ENCODE measurements at regions not wholly inside any gene's neighbourhood (a gene's known extent, or its start where the extent isn't known, plus 50 kb on each side); places are given as distances from the start of the nearest gene placed in this dataset.
"Not testable (repeated sequence)": the region's sequence is repeated elsewhere in the genome, so short reads cannot be mapped to it uniquely, and the experiment has no call there.

DNA sequence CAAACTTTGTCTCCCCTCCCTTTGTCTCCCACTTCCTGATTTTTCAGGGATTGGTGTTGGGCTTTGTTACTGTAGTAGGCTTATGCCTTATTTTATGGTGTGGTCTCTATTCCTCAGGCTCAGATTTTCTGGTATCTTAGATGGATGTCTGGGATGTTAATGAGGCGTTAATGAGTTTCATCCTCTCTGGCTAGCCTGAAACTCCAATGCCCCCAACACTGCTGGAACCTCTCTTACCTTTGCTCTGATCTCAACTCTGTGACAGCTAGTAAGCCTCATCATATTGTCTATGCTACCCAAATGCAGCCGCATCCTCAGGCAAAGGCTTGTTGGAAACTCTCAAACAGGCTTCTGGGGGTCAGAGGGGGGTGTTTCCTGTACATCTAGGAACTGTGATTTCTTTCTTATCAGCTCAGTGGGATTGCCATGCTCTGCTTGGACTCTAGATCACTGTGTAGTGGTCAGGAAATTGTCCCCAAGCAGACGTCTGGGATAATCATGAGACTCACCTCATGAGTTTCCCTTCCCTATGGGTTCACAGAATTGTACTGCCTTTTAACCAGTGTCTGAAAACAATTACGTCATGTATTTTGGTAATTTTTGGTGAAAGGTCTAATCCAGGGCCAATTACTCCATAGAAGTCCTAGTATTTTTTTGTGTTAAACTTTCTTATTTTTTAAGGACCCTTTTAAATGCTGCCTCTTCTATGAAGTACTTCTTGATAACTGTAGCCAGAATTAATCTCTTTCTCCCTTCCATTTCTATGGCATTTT is 88.8 kb upstream of the TRPC7 start:
- DNase-seq (ENCODE audit: low spot score in 2 of 2, unreplicated experiment in 2 of 2), result no peak
- peaks cover 17% of the 10 kb centered on the region for H3K9me3 Mint-ChIP-seq
- H3K4me1 Mint-ChIP-seq, result peaks cover 2% of the 10 kb centered on the region
- H3K27ac Mint-ChIP-seq, result no peak overlapping the region
- peaks cover 3% of the 10 kb centered on the region for H3K27me3 Mint-ChIP-seq (ENCODE audit: low read depth)
- H3K4me3 Mint-ChIP-seq, result no peak overlapping the region
- H3K36me3 Mint-ChIP-seq, result no peaks in the 10 kb centered on the region
- TF ChIP-seq, protein P1, sequence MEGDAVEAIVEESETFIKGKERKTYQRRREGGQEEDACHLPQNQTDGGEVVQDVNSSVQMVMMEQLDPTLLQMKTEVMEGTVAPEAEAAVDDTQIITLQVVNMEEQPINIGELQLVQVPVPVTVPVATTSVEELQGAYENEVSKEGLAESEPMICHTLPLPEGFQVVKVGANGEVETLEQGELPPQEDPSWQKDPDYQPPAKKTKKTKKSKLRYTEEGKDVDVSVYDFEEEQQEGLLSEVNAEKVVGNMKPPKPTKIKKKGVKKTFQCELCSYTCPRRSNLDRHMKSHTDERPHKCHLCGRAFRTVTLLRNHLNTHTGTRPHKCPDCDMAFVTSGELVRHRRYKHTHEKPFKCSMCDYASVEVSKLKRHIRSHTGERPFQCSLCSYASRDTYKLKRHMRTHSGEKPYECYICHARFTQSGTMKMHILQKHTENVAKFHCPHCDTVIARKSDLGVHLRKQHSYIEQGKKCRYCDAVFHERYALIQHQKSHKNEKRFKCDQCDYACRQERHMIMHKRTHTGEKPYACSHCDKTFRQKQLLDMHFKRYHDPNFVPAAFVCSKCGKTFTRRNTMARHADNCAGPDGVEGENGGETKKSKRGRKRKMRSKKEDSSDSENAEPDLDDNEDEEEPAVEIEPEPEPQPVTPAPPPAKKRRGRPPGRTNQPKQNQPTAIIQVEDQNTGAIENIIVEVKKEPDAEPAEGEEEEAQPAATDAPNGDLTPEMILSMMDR (IDR thresholded peaks at IDR 0.05; ENCODE audit: unreplicated experiment), result no peak

DNA sequence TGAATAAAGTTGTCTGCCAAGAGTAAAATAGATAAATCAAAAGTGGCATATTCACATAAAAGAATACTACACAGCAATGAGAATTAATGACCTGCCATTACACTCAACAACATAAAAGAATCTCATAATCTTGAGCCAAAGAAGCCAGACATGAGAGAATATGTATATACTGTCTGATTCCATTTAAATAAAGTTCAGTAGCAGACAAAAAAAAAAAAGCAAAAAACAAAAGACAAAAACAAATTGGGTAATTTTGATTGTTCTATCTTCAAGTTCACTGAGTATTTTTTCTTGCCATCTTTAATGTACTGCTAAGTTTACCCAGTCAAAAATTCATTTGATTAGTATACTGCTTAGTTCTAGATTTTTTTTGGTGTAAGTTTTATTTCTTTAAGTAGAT is 87.9 kb upstream of the TRPC7 start:
- H3K4me1 Mint-ChIP-seq, result peaks cover 2% of the 10 kb centered on the region
- DNase-seq (ENCODE audit: low spot score in 2 of 2, unreplicated experiment in 2 of 2), result no peak

DNA sequence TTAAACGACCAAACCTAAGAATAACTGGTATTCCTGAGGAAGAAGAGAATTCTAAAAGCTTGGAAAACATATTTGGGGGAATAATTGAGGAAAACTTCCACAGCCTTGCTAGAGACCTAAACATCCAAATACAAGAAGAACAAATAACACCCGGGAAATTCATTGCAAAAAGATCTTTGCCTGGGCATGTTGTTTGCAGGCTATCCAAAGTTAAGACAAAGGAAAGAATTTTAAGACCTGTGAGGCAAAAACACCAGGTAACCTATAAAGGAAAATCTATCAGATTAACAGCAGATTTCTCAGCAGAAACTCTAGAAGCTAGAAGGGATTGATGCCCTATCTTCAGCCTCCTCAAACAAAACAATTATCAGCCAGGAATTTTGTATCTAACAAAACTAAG is 82.2 kb upstream of the TRPC7 start:
- H3K36me3 Mint-ChIP-seq; H3K4me3 Mint-ChIP-seq; H3K4me1 Mint-ChIP-seq; DNase-seq (ENCODE audit: low spot score in 2 of 2, unreplicated experiment in 2 of 2); H3K27ac Mint-ChIP-seq; H3K27me3 Mint-ChIP-seq (ENCODE audit: low read depth): not testable (repeated sequence)
- H3K9me3 Mint-ChIP-seq, result peaks cover 49% of the 10 kb centered on the region

More for the DNA sequence above, 87.9 kb upstream of the TRPC7 start:
- Mint-ChIP-seq H3K27ac (no peak overlapping the region), H3K9me3 (peaks cover 26% of the 10 kb centered on the region), H3K4me3 (no peak overlapping the region), H3K27me3 (ENCODE audit: low read depth) (peaks cover 4% of the 10 kb centered on the region), H3K36me3 (no peaks in the 10 kb centered on the region)
- TF ChIP-seq, protein P1 (IDR thresholded peaks at IDR 0.05; ENCODE audit: unreplicated experiment), result no peak

DNA sequence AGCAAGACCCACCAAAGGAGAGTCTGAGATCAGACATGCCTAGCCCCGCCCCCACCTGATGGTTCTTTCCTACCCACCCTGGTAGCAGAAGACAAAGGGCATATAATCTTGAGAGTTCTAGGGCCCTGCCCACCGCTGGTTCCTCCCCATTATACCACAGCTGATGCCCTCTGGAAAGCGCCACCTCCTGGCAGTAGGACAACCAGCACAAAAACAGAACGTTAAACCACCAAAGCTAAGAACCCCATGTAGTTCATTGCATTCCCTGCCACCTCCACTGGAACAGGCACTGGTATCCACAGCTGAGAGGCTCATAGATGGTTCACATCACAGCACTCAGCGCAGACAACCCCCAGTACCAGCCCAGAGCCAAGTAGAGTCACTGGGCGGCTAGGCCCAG is 81.2 kb upstream of the TRPC7 start:
- peaks cover 58% of the 10 kb centered on the region for H3K9me3 Mint-ChIP-seq
- H3K27ac Mint-ChIP-seq, result no peak overlapping the region

DNA sequence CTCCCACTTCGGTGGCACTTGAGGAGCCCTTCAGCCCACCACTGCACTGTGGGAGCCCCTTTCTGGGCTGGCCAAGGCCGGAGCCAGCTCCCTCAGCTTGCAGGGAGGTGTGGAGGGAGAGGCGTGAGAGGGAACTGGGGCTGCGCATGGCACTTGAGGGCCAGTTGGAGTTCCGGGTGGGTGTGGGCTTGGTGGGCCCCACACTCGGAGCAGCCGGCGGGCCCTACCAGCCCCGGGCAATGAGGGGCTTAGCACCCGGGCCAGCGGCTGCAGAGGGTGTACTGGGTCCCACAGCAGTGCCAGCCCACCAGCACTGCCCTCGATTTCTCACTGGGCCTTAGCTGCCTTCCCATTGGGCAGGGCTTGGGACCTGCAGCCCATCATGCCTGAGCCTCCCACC is 78.8 kb upstream of the TRPC7 start:
- peaks cover 45% of the 10 kb centered on the region for H3K9me3 Mint-ChIP-seq

More for the DNA sequence above, 81.2 kb upstream of the TRPC7 start:
- no peak for DNase-seq (ENCODE audit: low spot score in 2 of 2, unreplicated experiment in 2 of 2)
- no peak overlapping the region for H3K4me3 Mint-ChIP-seq
- TF ChIP-seq, protein P1 (IDR thresholded peaks at IDR 0.05; ENCODE audit: unreplicated experiment), result no peak
- peaks cover 4% of the 10 kb centered on the region for H3K36me3 Mint-ChIP-seq
- H3K27me3 Mint-ChIP-seq (ENCODE audit: low read depth), result peaks cover 2% of the 10 kb centered on the region
- no peaks in the 10 kb centered on the region for H3K4me1 Mint-ChIP-seq

DNA sequence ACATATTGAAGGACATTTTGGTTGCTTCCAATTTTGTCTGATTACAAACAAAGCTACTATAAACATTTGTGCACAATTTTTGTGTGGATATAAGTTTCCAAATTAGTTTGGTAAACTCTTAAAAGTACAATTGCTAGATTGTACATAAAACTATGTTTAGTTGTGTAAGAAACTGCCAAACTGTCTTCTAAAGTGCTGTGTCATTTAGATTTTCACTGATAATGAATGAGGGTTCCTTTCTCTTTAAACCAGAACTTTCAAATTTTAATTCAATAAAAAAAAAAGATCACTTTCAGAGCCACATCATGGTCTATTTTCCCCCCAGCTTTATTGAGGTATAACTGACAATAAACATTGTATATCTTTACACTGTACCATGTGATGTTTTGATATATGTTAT is 74.0 kb upstream of the TRPC7 start:
- H3K9me3 Mint-ChIP-seq, result peaks cover 24% of the 10 kb centered on the region
- peaks cover 3% of the 10 kb centered on the region for H3K27me3 Mint-ChIP-seq (ENCODE audit: low read depth)
- TF ChIP-seq, protein P1 (IDR thresholded peaks at IDR 0.05; ENCODE audit: unreplicated experiment), result no peak
- no peak overlapping the region for H3K27ac Mint-ChIP-seq
- H3K4me1 Mint-ChIP-seq, result peaks cover 3% of the 10 kb centered on the region
- no peaks in the 10 kb centered on the region for H3K36me3 Mint-ChIP-seq
- H3K4me3 Mint-ChIP-seq, result no peak overlapping the region
- no peak for DNase-seq (ENCODE audit: low spot score in 2 of 2, unreplicated experiment in 2 of 2)

More for the DNA sequence above, 78.8 kb upstream of the TRPC7 start:
- not testable (repeated sequence) for H3K4me3 Mint-ChIP-seq; H3K4me1 Mint-ChIP-seq; H3K36me3 Mint-ChIP-seq; H3K27me3 Mint-ChIP-seq (ENCODE audit: low read depth); H3K27ac Mint-ChIP-seq; DNase-seq (ENCODE audit: low spot score in 2 of 2, unreplicated experiment in 2 of 2)
